ENCODE measurements at regions not wholly inside any gene's neighbourhood (a gene's known extent, or its start where the extent isn't known, plus 50 kb on each side); places are given as distances from the start of the nearest gene placed in this dataset.

GRCh38 chr1:56068210-56068609 is 511.2 kb downstream of the PLPP3 start:
- H2AK5ac ChIP-seq (ENCODE audit: low read depth, low read length) = no peak overlapping the region
- no peak overlapping the region for H3K23ac ChIP-seq (ENCODE audit: insufficient read length)
- H4K8ac ChIP-seq (ENCODE audit: extremely low read depth, insufficient read depth, low read length) = no peak overlapping the region
- H2BK5ac ChIP-seq (ENCODE audit: low read depth, low read length) = no peak overlapping the region
- no peak overlapping the region for H3K4ac ChIP-seq (replicated peaks; ENCODE audit: insufficient read length, low read depth, low read length)
- no peaks in the 10 kb centered on the region for H3K23me2 ChIP-seq (ENCODE audit: low read depth, low read length)
- TF ChIP-seq SIN3A (conservative IDR thresholded peaks at IDR 0.05 in 1 of 2, IDR thresholded peaks at IDR 0.05 in 1 of 2; ENCODE audit: low read depth in 1 of 2, low read length in 2 of 2) (no peak), GABPA (IDR thresholded peaks at IDR 0.05; ENCODE audit: borderline replicate concordance, insufficient read depth, low read length) (no peak), TEAD4 (IDR thresholded peaks at IDR 0.05; ENCODE audit: low read depth, low read length) (no peak), SP2 (IDR thresholded peaks at IDR 0.05; ENCODE audit: low read length) (no peak), CHD2 (IDR thresholded peaks at IDR 0.05; ENCODE audit: low read length) (no peak), RAD21 (IDR thresholded peaks at IDR 0.05 in 1 of 2, conservative IDR thresholded peaks at IDR 0.05 in 1 of 2; ENCODE audit: low read depth in 2 of 2, low read length in 2 of 2) (no peak), JUN (IDR thresholded peaks at IDR 0.05; ENCODE audit: low read depth, low read length) (no peak), ATF3 (IDR thresholded peaks at IDR 0.05; ENCODE audit: insufficient read depth, low read depth, low read length) (no peak), MAFK (IDR thresholded peaks at IDR 0.05; ENCODE audit: low read depth, low read length) (no peak), EZH2 (IDR thresholded peaks at IDR 0.05; ENCODE audit: low read depth, low read length, severe bottlenecking) (no peak)
- H4K5ac ChIP-seq (ENCODE audit: insufficient read length, low read depth, low read length) = no peak overlapping the region
- H3K27me3 ChIP-seq (replicated peaks in 1 of 4; ENCODE audit: control insufficient read depth in 3 of 4, extremely low read depth in 1 of 4, insufficient read depth in 3 of 4, low read length in 3 of 4) = peaks cover 0 to 1% (median 0%) of the 10 kb centered on the region in 4 experiments; a peak in 1 of 7 replicates
- H2BK120ac ChIP-seq (replicated peaks; ENCODE audit: low read depth, low read length) = no peak overlapping the region
- no peak overlapping the region for H2AFZ ChIP-seq (ENCODE audit: low read length)
- no peak overlapping the region for H2BK12ac ChIP-seq (ENCODE audit: low read depth, low read length)
- WGBS, 2 experiments (ENCODE audit: extremely low coverage in 1 of 2, insufficient coverage in 1 of 2, insufficient read length in 1 of 2, insufficient replicate concordance in 2 of 2, low coverage in 1 of 2, low lambda C conversion rate in 2 of 2, missing lambda C conversion rate in 1 of 2) = 93% methylated on average over 6 of the region's 6 CpGs; no CpG with 5 or more reads in 1 of the 2 experiments
- no peak for FAIRE-seq
- CTCF ChIA-PET (ENCODE audit: partially characterized antibody) = interaction anchor here (1.0 kb wide), 1 partner anchor 690 kb away, joined by 3 read pairs; no protein-coding TSS in a partner anchor
- H3K4me3 ChIP-seq (ENCODE audit: extremely low read depth in 1 of 4, insufficient read depth in 2 of 4, low read depth in 3 of 4, low read length in 4 of 4) = no peak overlapping the region
- POLR2A ChIA-PET (ENCODE audit: partially characterized antibody) = no interaction called here
- H3K79me1 ChIP-seq (ENCODE audit: low read depth, low read length) = no peaks in the 10 kb centered on the region
- H4K20me1 ChIP-seq (replicated peaks in 1 of 2; ENCODE audit: control insufficient read depth in 1 of 2, insufficient read depth in 2 of 2, low read length in 2 of 2) = no peaks in the 10 kb centered on the region
- H3K36me3 ChIP-seq (ENCODE audit: control insufficient read depth in 2 of 4, insufficient read depth in 4 of 4, low read length in 3 of 4) = no peaks in the 10 kb centered on the region
- H3K27ac ChIP-seq (ENCODE audit: low read depth, low read length) = no peak overlapping the region
- no peaks in the 10 kb centered on the region for H3K9me3 ChIP-seq (ENCODE audit: insufficient read depth in 2 of 2, low read depth in 1 of 2, low read length in 1 of 2)
- no peak overlapping the region for H3K14ac ChIP-seq (ENCODE audit: insufficient read length)
- H3K9ac ChIP-seq (replicated peaks in 1 of 4; ENCODE audit: extremely low read depth in 1 of 4, low read depth in 3 of 4, low read length in 3 of 4) = no peak overlapping the region
- DNase-seq (ENCODE audit: low read depth in 1 of 2, low spot score in 2 of 2) = no peak
- no peaks in the 10 kb centered on the region for H3K4me1 ChIP-seq (replicated peaks in 1 of 4; ENCODE audit: control insufficient read depth in 3 of 4, insufficient read depth in 4 of 4, low read length in 3 of 4)
- H3K56ac ChIP-seq (replicated peaks; ENCODE audit: insufficient read length, low read depth, low read length) = no peak overlapping the region
- no peaks in the 10 kb centered on the region for H3K79me2 ChIP-seq (ENCODE audit: control insufficient read depth in 1 of 2, insufficient read depth in 2 of 2, low read length in 2 of 2)
- H2BK15ac ChIP-seq (ENCODE audit: low read length) = no peak overlapping the region
- H3K18ac ChIP-seq (ENCODE audit: extremely low read depth, low read length) = no peak overlapping the region; the same call in 1 of the 2 replicates
- H4K91ac ChIP-seq (replicated peaks; ENCODE audit: insufficient read length, low read length) = no peak overlapping the region
- no peak overlapping the region for H3K4me2 ChIP-seq (ENCODE audit: insufficient read depth in 1 of 2, low read depth in 2 of 2, low read length in 2 of 2)
- no peak overlapping the region for H2BK20ac ChIP-seq (ENCODE audit: low read length)
